ENCODE measurements at regions not wholly inside any gene's neighbourhood (a gene's known extent, or its start where the extent isn't known, plus 50 kb on each side); places are given as distances from the start of the nearest gene placed in this dataset.

GRCh38 chr4:138666366-138666765, 349.2 kb upstream of the NOCT start:
- Histone ChIP-seq H3K27me3 (ENCODE audit: control insufficient read depth in 1 of 2, insufficient read depth in 2 of 2, low read length in 2 of 2) (no peaks in the 10 kb centered on the region), H3K4me3 (ENCODE audit: low read depth in 1 of 2, low read length in 2 of 2) (no peak overlapping the region), H3K27ac (ENCODE audit: low read depth in 2 of 2, low read length in 1 of 2) (no peak overlapping the region), H3K9me3 (ENCODE audit: control insufficient read depth in 2 of 2, insufficient read depth in 1 of 2, low read depth in 1 of 2, low read length in 1 of 2) (no peaks in the 10 kb centered on the region), H3K4me1 (ENCODE audit: control insufficient read depth in 2 of 2, insufficient read depth in 2 of 2, low read length in 1 of 2) (no peaks in the 10 kb centered on the region), H3K36me3 (ENCODE audit: control insufficient read depth in 2 of 2, insufficient read depth in 2 of 2, low read length in 1 of 2) (no peaks in the 10 kb centered on the region)
- 89 to 91% methylated on average over 6 of the region's 6 CpGs for WGBS, 2 donors

- no peaks in the 10 kb centered on the region for H3K4me1 ChIP-seq (ENCODE audit: control insufficient read depth in 2 of 2, insufficient read depth in 2 of 2, low read length in 1 of 2)
- H3K9me3 ChIP-seq (ENCODE audit: control insufficient read depth in 2 of 2, insufficient read depth in 1 of 2, low read depth in 1 of 2, low read length in 1 of 2), result no peaks in the 10 kb centered on the region
- no peak overlapping the region for H3K4me3 ChIP-seq (ENCODE audit: low read depth in 1 of 2, low read length in 2 of 2)
- no peaks in the 10 kb centered on the region for H3K27me3 ChIP-seq (ENCODE audit: control insufficient read depth in 1 of 2, insufficient read depth in 2 of 2, low read length in 2 of 2)
- H3K27ac ChIP-seq (ENCODE audit: low read depth in 2 of 2, low read length in 1 of 2), result no peak overlapping the region
- H3K36me3 ChIP-seq (ENCODE audit: control insufficient read depth in 2 of 2, insufficient read depth in 2 of 2, low read length in 1 of 2), result no peaks in the 10 kb centered on the region
- WGBS, 2 donors, result 92 to 94% methylated on average over 4 of the region's 4 CpGs
These were observed 349.7 kb upstream of the NOCT start for GRCh38 chr4:138665851-138666250.

GRCh38 chr4:138663883-138664282, 351.7 kb upstream of the NOCT start:
- H3K4me3 ChIP-seq (ENCODE audit: low read depth in 1 of 2, low read length in 2 of 2), result no peak overlapping the region
- WGBS, 2 donors, result 63 to 71% methylated on average over 4 of the region's 4 CpGs
- no peaks in the 10 kb centered on the region for H3K4me1 ChIP-seq (ENCODE audit: control insufficient read depth in 2 of 2, insufficient read depth in 2 of 2, low read length in 1 of 2)
- H3K27me3 ChIP-seq (ENCODE audit: control insufficient read depth in 1 of 2, insufficient read depth in 2 of 2, low read length in 2 of 2), result no peaks in the 10 kb centered on the region
- no peaks in the 10 kb centered on the region for H3K36me3 ChIP-seq (ENCODE audit: control insufficient read depth in 2 of 2, insufficient read depth in 2 of 2, low read length in 1 of 2)
- no peaks in the 10 kb centered on the region for H3K9me3 ChIP-seq (ENCODE audit: control insufficient read depth in 2 of 2, insufficient read depth in 1 of 2, low read depth in 1 of 2, low read length in 1 of 2)
- H3K27ac ChIP-seq (ENCODE audit: low read depth in 2 of 2, low read length in 1 of 2), result no peak overlapping the region

GRCh38 chr4:138659812-138660316, 355.7 kb upstream of the NOCT start:
- no peak overlapping the region for H3K27ac ChIP-seq (ENCODE audit: low read depth in 2 of 2, low read length in 1 of 2)
- H3K36me3 ChIP-seq (ENCODE audit: control insufficient read depth in 2 of 2, insufficient read depth in 2 of 2, low read length in 1 of 2), result no peaks in the 10 kb centered on the region
- H3K4me3 ChIP-seq (ENCODE audit: low read depth in 1 of 2, low read length in 2 of 2), result no peak overlapping the region
- WGBS, 2 donors, result 66 to 74% methylated on average over 6 of the region's 6 CpGs
- no peaks in the 10 kb centered on the region for H3K9me3 ChIP-seq (ENCODE audit: control insufficient read depth in 2 of 2, insufficient read depth in 1 of 2, low read depth in 1 of 2, low read length in 1 of 2)
- H3K4me1 ChIP-seq (ENCODE audit: control insufficient read depth in 2 of 2, insufficient read depth in 2 of 2, low read length in 1 of 2), result no peaks in the 10 kb centered on the region
- no peaks in the 10 kb centered on the region for H3K27me3 ChIP-seq (ENCODE audit: control insufficient read depth in 1 of 2, insufficient read depth in 2 of 2, low read length in 2 of 2)

GRCh38 chr4:138659037-138659811, 356.4 kb upstream of the NOCT start:
- H3K27ac ChIP-seq (ENCODE audit: low read depth in 2 of 2, low read length in 1 of 2), result no peak overlapping the region
- H3K9me3 ChIP-seq (ENCODE audit: control insufficient read depth in 2 of 2, insufficient read depth in 1 of 2, low read depth in 1 of 2, low read length in 1 of 2), result no peaks in the 10 kb centered on the region
- 62 to 72% methylated on average over 11 of the region's 11 CpGs for WGBS, 2 donors
- H3K4me3 ChIP-seq (ENCODE audit: low read depth in 1 of 2, low read length in 2 of 2), result no peak overlapping the region
- H3K4me1 ChIP-seq (ENCODE audit: control insufficient read depth in 2 of 2, insufficient read depth in 2 of 2, low read length in 1 of 2), result no peaks in the 10 kb centered on the region
- no peaks in the 10 kb centered on the region for H3K27me3 ChIP-seq (ENCODE audit: control insufficient read depth in 1 of 2, insufficient read depth in 2 of 2, low read length in 2 of 2)
- no peaks in the 10 kb centered on the region for H3K36me3 ChIP-seq (ENCODE audit: control insufficient read depth in 2 of 2, insufficient read depth in 2 of 2, low read length in 1 of 2)

GRCh38 chr4:138658518-138658917, 357.1 kb upstream of the NOCT start:
- Histone ChIP-seq H3K36me3 (ENCODE audit: control insufficient read depth in 2 of 2, insufficient read depth in 2 of 2, low read length in 1 of 2) (no peaks in the 10 kb centered on the region), H3K9me3 (ENCODE audit: control insufficient read depth in 2 of 2, insufficient read depth in 1 of 2, low read depth in 1 of 2, low read length in 1 of 2) (no peaks in the 10 kb centered on the region), H3K27me3 (ENCODE audit: control insufficient read depth in 1 of 2, insufficient read depth in 2 of 2, low read length in 2 of 2) (no peaks in the 10 kb centered on the region), H3K4me1 (ENCODE audit: control insufficient read depth in 2 of 2, insufficient read depth in 2 of 2, low read length in 1 of 2) (no peaks in the 10 kb centered on the region), H3K27ac (ENCODE audit: low read depth in 2 of 2, low read length in 1 of 2) (no peak overlapping the region), H3K4me3 (ENCODE audit: low read depth in 1 of 2, low read length in 2 of 2) (no peak overlapping the region)
- 41 to 86% methylated on average over 2 of the region's 2 CpGs for WGBS, 2 donors

- Histone ChIP-seq H3K4me3 (ENCODE audit: low read depth in 1 of 2, low read length in 2 of 2) (no peak overlapping the region), H3K27me3 (ENCODE audit: control insufficient read depth in 1 of 2, insufficient read depth in 2 of 2, low read length in 2 of 2) (no peaks in the 10 kb centered on the region), H3K9me3 (ENCODE audit: control insufficient read depth in 2 of 2, insufficient read depth in 1 of 2, low read depth in 1 of 2, low read length in 1 of 2) (no peaks in the 10 kb centered on the region), H3K27ac (ENCODE audit: low read depth in 2 of 2, low read length in 1 of 2) (no peak overlapping the region), H3K4me1 (ENCODE audit: control insufficient read depth in 2 of 2, insufficient read depth in 2 of 2, low read length in 1 of 2) (no peaks in the 10 kb centered on the region), H3K36me3 (ENCODE audit: control insufficient read depth in 2 of 2, insufficient read depth in 2 of 2, low read length in 1 of 2) (no peaks in the 10 kb centered on the region)
- 85 to 90% methylated on average over 3 of the region's 3 CpGs for WGBS, 2 donors
These were observed 358.6 kb upstream of the NOCT start for GRCh38 chr4:138656990-138657389.

- Histone ChIP-seq H3K27ac (ENCODE audit: low read depth in 2 of 2, low read length in 1 of 2) (no peak overlapping the region), H3K4me3 (ENCODE audit: low read depth in 1 of 2, low read length in 2 of 2) (no peak overlapping the region), H3K36me3 (ENCODE audit: control insufficient read depth in 2 of 2, insufficient read depth in 2 of 2, low read length in 1 of 2) (no peaks in the 10 kb centered on the region), H3K4me1 (ENCODE audit: control insufficient read depth in 2 of 2, insufficient read depth in 2 of 2, low read length in 1 of 2) (no peaks in the 10 kb centered on the region), H3K9me3 (ENCODE audit: control insufficient read depth in 2 of 2, insufficient read depth in 1 of 2, low read depth in 1 of 2, low read length in 1 of 2) (no peaks in the 10 kb centered on the region), H3K27me3 (ENCODE audit: control insufficient read depth in 1 of 2, insufficient read depth in 2 of 2, low read length in 2 of 2) (no peaks in the 10 kb centered on the region)
- WGBS, 2 donors, result 77 to 89% methylated on average over 3 of the region's 3 CpGs
These were observed 359.6 kb upstream of the NOCT start for GRCh38 chr4:138655985-138656384.

- Histone ChIP-seq H3K36me3 (ENCODE audit: control insufficient read depth in 2 of 2, insufficient read depth in 2 of 2, low read length in 1 of 2) (no peaks in the 10 kb centered on the region), H3K4me1 (ENCODE audit: control insufficient read depth in 2 of 2, insufficient read depth in 2 of 2, low read length in 1 of 2) (no peaks in the 10 kb centered on the region), H3K27me3 (ENCODE audit: control insufficient read depth in 1 of 2, insufficient read depth in 2 of 2, low read length in 2 of 2) (no peaks in the 10 kb centered on the region), H3K4me3 (ENCODE audit: low read depth in 1 of 2, low read length in 2 of 2) (no peak overlapping the region), H3K27ac (ENCODE audit: low read depth in 2 of 2, low read length in 1 of 2) (no peak overlapping the region), H3K9me3 (ENCODE audit: control insufficient read depth in 2 of 2, insufficient read depth in 1 of 2, low read depth in 1 of 2, low read length in 1 of 2) (no peaks in the 10 kb centered on the region)
- whole genome bisulfite sequencing, 2 donors, result 65 to 75% methylated on average over 1 of the region's 1 CpG
These were observed 360.3 kb upstream of the NOCT start for GRCh38 chr4:138655286-138655685.

GRCh38 chr4:138650929-138651448, 364.6 kb upstream of the NOCT start:
- no peaks in the 10 kb centered on the region for H3K4me1 ChIP-seq (ENCODE audit: control insufficient read depth in 2 of 2, insufficient read depth in 2 of 2, low read length in 1 of 2)
- H3K36me3 ChIP-seq (ENCODE audit: control insufficient read depth in 2 of 2, insufficient read depth in 2 of 2, low read length in 1 of 2), result no peaks in the 10 kb centered on the region
- no peaks in the 10 kb centered on the region for H3K27me3 ChIP-seq (ENCODE audit: control insufficient read depth in 1 of 2, insufficient read depth in 2 of 2, low read length in 2 of 2)
- no peak overlapping the region for H3K4me3 ChIP-seq (ENCODE audit: low read depth in 1 of 2, low read length in 2 of 2)
- WGBS, 2 donors, result 57 to 72% methylated on average over 2 of the region's 2 CpGs
- no peaks in the 10 kb centered on the region for H3K9me3 ChIP-seq (ENCODE audit: control insufficient read depth in 2 of 2, insufficient read depth in 1 of 2, low read depth in 1 of 2, low read length in 1 of 2)
- H3K27ac ChIP-seq (ENCODE audit: low read depth in 2 of 2, low read length in 1 of 2), result no peak overlapping the region
